HEK293T (cell line): ENCODE measurements at regions not wholly inside any gene's neighbourhood (a gene's known extent, or its start where the extent isn't known, plus 50 kb on each side); places are given as distances from the start of the nearest gene placed in this dataset.

Experiments
- BHLHE40 ChIP-seq: fragments of 450-650 bp; IDR thresholded peaks from 2 replicates; pipeline ENCODE4 v1.6.1; 2016; ENCODE audit warnings: mild to moderate bottlenecking, moderate library complexity, borderline replicate concordance
- FOXK2 ChIP-seq: fragments of 450-650 bp; IDR thresholded peaks from 2 replicates; pipeline ENCODE4 v1.6.1; 2016; ENCODE audit warnings: mild to moderate bottlenecking
- SP1 ChIP-seq: fragments of 450-650 bp; IDR thresholded peaks from 2 replicates; pipeline ENCODE4 v1.6.1; 2017

DNA sequence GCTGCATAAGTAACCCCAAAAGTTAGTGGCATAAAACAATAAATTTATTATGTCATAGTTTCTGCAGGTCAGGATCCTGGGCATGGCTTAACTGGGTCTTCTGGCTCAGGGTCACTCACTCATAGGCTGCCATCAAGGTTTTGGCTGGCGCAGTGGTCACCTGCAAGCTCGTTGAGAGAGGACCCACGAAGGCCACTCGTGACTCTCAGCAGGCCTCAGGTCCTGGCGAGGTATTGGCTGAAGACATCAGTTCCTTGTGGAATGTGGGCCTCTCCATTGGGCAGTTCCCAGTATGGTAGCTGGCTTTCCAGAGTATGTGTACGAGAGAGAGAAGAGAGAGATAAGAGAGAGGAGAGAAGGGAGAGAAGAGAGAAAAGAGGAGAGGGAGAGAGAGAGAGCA is 138.3 kb upstream of the KLF14 start:
- no peak for TF ChIP-seq BHLHE40
- TF ChIP-seq FOXK2, result no peak
- no peak for TF ChIP-seq SP1
